NAMALWA (cell line): ENCODE measurements at regions not wholly inside any gene's neighbourhood (a gene's known extent, or its start where the extent isn't known, plus 50 kb on each side); places are given as distances from the start of the nearest gene placed in this dataset.
"Not testable (repeated sequence)": the region's sequence is repeated elsewhere in the genome, so short reads cannot be mapped to it uniquely, and the experiment has no call there.

Source experiments
- DNase-seq: peaks from one replicate; pipeline ENCODE4 v3.0.0-alpha.2; 2015; ENCODE audit warnings: low spot score

DNA sequence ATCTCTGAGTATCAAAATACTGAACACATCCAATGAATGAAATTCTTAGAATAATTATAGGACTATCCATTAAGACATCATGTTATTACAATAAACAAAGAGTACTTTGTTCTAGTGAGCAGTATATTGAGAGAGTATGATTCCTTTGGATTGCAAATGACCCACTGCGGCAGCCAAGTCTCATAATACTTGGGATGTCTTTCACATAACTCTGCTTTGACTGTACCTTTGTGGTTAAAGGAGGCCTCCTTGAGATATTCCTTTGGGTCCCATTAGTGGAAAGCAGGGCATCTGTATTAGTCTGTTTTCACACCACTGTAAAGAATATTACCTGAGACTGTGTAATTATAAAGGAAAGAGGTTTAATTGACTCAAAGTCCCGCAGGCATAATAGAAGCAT, 593.8 kb downstream of the TRHDE start:
- DNase-seq: no peak

- DNase-seq: no peak
Measured at GRCh38 chr12:72869024-72869423, 596.9 kb downstream of the TRHDE start.

DNA sequence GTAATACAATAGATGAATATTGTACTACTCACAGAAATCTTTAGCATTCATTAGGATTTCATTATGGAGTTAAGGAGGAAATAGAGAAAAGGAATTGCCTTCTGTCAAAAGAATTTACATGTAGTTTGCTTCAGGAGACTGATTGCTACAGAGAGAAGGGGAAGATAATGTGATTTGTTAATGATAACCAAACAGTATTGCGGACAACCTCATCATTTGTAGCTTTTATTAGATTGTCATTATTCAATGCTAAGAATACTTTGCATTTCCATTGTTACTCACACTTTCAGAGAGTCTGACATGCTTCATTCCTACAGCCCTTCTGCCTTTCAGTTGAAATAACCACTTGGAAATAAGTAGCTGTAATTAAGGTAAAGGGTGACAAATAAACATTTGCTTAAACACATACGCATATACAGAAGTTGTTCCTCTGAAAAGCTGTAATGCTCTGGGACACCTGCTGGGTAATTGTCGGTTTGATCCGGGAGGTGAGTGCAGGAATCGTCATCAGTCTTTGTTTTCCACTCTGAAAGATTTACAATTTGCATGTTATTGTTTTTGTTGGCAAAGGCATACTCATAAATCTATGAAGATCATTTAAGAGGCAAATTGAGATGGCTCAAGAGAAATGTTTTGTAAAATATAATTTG, 600.2 kb downstream of the TRHDE start:
- no peak for DNase-seq

GRCh38 chr12:72872996-72873395, 600.8 kb downstream of the TRHDE start:
- no peak for DNase-seq

- DNase-seq: no peak
Measured at GRCh38 chr12:72876092-72876491, 603.9 kb downstream of the TRHDE start.

GRCh38 chr12:72888693-72889092, 616.5 kb downstream of the TRHDE start:
- no peak for DNase-seq

- DNase-seq: no peak
Measured at GRCh38 chr12:72889791-72890190, 617.6 kb downstream of the TRHDE start.

DNA sequence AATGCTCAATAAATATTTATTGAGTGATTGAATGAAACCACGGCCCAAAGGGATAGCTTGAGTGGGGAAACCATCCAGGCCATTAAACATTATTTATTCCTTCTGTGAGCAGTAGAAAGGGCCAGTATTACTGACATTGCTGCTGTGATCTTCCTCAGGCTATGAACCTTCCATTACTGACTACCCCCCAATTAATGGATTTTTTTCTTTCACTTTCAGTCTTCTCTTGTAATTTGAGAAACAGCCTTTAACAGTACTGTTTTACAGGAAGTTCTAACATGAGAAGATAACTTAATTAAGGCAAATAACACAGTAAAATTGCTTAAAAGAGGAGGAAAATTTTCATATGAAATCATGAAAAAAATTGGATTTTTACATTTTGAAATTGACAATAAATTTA, 629.5 kb downstream of the TRHDE start:
- no peak for DNase-seq

DNA sequence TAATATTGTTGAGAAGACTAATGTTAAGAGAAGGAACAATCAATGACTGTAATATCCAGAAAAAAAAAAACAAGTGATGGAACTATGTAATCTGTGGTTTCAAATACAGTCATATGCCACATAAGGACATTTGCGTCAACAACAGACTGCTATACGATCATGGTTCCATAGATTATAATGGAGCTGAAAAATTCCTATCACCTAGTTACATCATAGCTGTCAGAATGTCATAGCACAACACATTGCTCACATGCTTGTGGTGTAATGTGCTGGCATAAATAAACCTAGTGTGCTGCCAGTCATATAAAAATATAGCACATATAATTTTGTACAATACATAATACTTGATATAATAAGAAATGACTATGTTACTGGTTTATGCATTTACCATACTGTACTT, 653.5 kb downstream of the TRHDE start:
- no peak for DNase-seq

DNA sequence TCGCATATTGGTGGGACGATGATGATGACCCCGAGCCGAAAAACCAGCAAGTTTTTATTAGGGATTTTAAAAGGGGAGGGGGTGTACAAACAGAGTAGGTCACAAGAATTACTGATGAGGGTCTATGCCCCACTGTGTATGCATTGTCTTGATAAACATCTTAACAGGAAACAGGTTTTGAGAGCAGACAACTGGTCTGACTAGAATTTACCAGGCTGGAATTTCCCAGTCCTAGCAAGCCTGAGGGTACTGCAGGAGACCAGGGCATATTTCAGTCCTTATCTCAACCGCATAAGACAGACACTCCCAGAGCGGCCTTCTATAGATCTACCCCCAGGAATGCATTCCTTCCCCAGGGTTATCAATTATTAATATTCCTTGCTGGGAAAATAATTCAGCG, 659.7 kb downstream of the TRHDE start:
- DNase-seq: not testable (repeated sequence)

DNA sequence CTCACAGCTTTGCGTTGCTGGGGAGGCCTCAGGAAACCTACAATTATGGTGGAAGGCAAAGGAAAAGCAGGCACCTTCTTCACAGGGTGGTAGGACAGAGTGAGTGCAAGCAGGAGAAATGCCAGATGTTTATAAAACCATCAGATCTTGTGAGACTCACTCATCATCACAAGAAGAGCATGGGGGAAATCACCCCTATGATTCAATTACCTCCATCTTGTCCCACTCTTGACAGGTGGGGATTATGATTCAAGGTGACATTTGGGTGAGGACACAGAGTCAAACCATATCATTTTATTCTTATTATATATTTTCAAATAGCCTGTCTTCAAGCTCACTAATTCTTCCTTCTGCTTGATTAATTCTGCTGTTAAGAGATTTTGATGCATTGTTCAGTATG, 665.3 kb downstream of the TRHDE start:
- DNase-seq: no peak

- DNase-seq: no peak
Measured at GRCh38 chr12:72957454-72957853, 685.3 kb downstream of the TRHDE start.

GRCh38 chr12:72966684-72967083, 694.5 kb downstream of the TRHDE start:
- no peak for DNase-seq

DNA sequence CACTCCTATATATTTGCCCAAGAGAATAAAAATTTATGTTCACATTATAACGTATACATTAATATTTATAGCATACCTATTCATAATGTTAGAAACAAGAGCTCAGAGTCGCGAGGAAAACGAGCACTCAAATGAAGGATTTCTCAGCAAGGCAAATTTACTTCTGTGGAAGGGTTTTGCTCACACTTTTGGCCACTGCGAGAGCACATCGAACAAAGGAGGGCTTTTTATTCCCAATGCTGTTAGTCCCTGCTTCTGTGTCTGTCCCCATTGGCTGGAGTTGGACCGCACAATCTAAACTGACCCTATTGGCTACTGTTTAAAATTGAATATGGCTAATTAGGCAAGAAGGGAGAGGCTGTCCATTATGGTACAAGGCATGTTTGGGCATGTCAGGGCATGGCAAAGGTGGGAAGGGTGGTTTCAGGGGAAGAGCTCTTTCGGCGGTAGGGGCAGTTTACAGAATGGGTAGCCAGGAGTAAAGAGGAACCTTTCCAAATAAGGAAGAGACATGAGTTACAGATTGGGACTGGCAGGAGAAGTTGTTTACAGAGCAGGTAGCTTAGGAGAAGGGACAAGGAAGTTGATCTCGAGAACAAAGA, 702.9 kb downstream of the TRHDE start:
- DNase-seq: no peak

DNA sequence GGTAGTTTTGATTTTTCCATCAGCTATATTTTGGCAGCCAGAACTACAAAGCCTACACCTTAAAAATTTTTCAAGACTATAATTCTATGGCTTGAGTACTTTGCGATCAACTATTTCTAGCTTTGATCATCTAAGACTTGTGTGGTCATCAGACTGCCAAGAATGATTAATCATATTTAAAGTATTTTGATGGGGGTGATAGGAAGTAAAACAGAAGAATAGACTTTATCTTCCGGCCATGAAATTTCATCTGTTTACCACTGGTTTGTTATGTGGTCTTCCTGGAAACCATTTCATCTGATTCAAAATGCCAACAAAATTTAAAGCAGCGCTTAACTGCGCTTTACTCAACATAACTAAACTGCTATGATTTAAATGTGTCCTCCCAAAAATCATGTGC, 706.8 kb downstream of the TRHDE start:
- no peak for DNase-seq

- DNase-seq: no peak
Measured at GRCh38 chr12:72982356-72982755, 710.2 kb downstream of the TRHDE start.

- no peak for DNase-seq
Measured at GRCh38 chr12:72986963-72987362, 714.8 kb downstream of the TRHDE start.

DNA sequence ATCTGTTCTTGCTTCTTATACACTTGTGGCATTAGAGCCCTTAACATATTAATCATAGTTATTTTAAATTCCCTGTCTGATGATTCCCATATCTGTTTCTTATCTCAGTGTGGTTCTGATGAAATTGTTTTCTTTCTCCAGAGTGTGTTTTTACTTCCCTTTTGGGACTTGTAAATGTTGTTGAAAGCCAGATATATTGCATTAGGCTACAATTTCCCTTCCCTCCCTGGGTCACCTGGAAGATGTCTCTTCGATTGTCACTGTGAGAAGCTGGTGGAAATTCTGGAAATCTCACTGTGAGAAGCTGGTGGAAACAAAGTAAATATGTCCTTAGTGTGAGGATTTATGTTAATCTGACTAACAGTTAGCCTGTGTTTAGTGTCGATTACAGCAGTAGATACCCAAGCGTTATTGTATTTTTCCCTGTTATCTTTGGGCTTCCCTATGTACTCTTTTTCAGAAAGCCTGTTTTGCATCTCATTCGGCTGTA, 717.3 kb downstream of the TRHDE start:
- DNase-seq: no peak

- DNase-seq: not testable (repeated sequence)
Measured at GRCh38 chr12:72995029-72995428, 722.9 kb downstream of the TRHDE start.

- peak; percentile 9 for DNase-seq
Measured at GRCh38 chr12:72995616-72996015, 723.4 kb downstream of the TRHDE start.

DNA sequence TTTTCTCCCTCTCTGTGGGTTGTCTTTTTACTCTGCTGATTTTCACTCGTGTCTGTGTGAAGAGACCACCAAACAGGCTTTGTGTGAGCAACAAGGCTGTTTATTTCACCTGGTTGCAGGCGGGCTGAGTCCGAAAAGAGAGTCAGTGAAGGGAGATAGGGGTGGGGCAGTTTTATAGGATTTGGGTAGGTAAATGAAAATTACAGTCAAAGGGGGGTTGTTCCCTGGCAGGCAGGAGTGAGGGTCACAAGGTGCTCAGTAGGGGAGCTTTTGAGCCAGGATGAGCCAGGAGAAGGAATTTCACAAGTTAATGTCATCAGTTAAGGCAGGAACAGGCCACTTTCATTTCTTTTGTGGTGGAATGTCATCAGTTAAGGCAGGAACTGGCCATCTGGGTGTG, 729.6 kb downstream of the TRHDE start:
- DNase-seq: not testable (repeated sequence)

GRCh38 chr12:73002504-73002903, 730.3 kb downstream of the TRHDE start:
- not testable (repeated sequence) for DNase-seq

DNA sequence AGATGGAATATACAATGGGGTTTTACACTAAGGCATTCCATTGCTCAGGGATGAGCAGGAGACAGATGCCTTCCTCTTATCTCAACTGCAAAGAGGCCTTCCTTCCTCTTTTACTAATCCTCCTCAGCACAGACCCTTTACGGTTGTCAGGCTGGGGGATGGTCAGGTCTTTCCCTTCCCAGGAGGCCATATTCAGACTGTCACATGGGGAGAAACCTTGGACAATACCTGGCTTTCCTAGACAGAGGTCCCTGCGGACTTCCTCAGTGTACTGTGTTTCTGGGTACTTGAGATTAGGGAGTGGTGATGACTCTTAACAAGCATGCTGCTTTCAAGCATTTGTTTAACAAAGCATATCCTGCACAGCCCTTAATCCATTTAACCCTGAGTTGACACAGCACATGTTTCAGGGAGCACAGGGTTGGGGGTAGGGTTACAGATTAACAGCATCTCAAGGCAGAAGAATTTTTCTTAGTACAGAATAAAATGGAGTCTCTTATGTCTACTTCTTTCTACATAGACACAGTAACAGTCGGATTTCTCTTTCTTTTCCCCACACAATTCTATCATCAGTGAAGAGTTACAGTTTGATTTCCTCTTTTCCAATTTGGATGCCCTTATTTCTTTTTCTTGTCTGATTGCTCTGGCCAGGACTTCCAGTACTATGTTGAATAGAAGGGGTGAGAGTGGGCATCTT, 737.1 kb downstream of the TRHDE start:
- not testable (repeated sequence) for DNase-seq
